ENCODE measurements at regions not wholly inside any gene's neighbourhood (a gene's known extent, or its start where the extent isn't known, plus 50 kb on each side); places are given as distances from the start of the nearest gene placed in this dataset.
"Not testable (repeated sequence)": the region's sequence is repeated elsewhere in the genome, so short reads cannot be mapped to it uniquely, and the experiment has no call there.

GRCh38 chr14:43591776-43592175 is 915.3 kb downstream of the FSCB start:
- no peak for TF ChIP-seq ZFX (IDR thresholded peaks at IDR 0.05)
- no peak for TF ChIP-seq CTCF (conservative IDR thresholded peaks at IDR 0.05)
- no peak overlapping the region for H3K27ac ChIP-seq

GRCh38 chr14:43587183-43587582 is 919.9 kb downstream of the FSCB start:
- no peak overlapping the region for H3K27ac ChIP-seq
- TF ChIP-seq CTCF (conservative IDR thresholded peaks at IDR 0.05) (no peak), ZFX (IDR thresholded peaks at IDR 0.05) (no peak)

- no peak overlapping the region for H3K27ac ChIP-seq
- no peak for TF ChIP-seq CTCF (conservative IDR thresholded peaks at IDR 0.05)
- TF ChIP-seq ZFX (IDR thresholded peaks at IDR 0.05), result no peak
Observed at GRCh38 chr14:43579671-43580070, 927.4 kb downstream of the FSCB start.

- no peak overlapping the region for H3K27ac ChIP-seq
- TF ChIP-seq ZFX (IDR thresholded peaks at IDR 0.05), result no peak
- no peak for TF ChIP-seq CTCF (conservative IDR thresholded peaks at IDR 0.05)
Observed at GRCh38 chr14:43568022-43568421, 939.1 kb downstream of the FSCB start.

GRCh38 chr14:43548368-43548767 is 958.7 kb downstream of the FSCB start:
- H3K27ac ChIP-seq, result no peak overlapping the region
- TF ChIP-seq ZFX (IDR thresholded peaks at IDR 0.05), result no peak
- no peak for TF ChIP-seq CTCF (conservative IDR thresholded peaks at IDR 0.05)

- H3K27ac ChIP-seq, result not testable (repeated sequence)
Observed at GRCh38 chr14:43547596-43547995, 959.5 kb downstream of the FSCB start.

- TF ChIP-seq ZFX (IDR thresholded peaks at IDR 0.05) (no peak), CTCF (conservative IDR thresholded peaks at IDR 0.05) (peak; percentile 29; the same call in 1 of the 2 replicates)
- no peak overlapping the region for H3K27ac ChIP-seq
Observed at GRCh38 chr14:43541356-43541755, 965.7 kb downstream of the FSCB start.

- peak; percentile 55 for TF ChIP-seq CTCF (conservative IDR thresholded peaks at IDR 0.05)
- TF ChIP-seq ZFX (IDR thresholded peaks at IDR 0.05), result no peak
- no peak overlapping the region for H3K27ac ChIP-seq
Observed at GRCh38 chr14:43540948-43541347, 966.1 kb downstream of the FSCB start.
